Esophagus (tissue), 2 donors: ENCODE measurements at regions not wholly inside any gene's neighbourhood (a gene's known extent, or its start where the extent isn't known, plus 50 kb on each side); places are given as distances from the start of the nearest gene placed in this dataset.

Source experiments
- H3K27ac ChIP-seq, 2 donors: one replicate each; pipeline ENCODE4 v1.5.1; 2013; ENCODE audit warnings: low read depth in 2 of 2, mild to moderate bottlenecking in 2 of 2, inconsistent platforms in 1 of 2, low read length in 1 of 2, moderate library complexity in 1 of 2
- H3K27me3 ChIP-seq, 2 donors: one replicate each; pipeline ENCODE4 v1.6.1; 2013; ENCODE audit warnings: low read length in 2 of 2, control low read depth in 1 of 2, mild to moderate bottlenecking in 1 of 2; ENCODE audit not compliant: insufficient read depth in 2 of 2, control insufficient read depth in 1 of 2
- H3K36me3 ChIP-seq, 2 donors: one replicate each; pipeline ENCODE4 v1.6.1; 2013; ENCODE audit warnings: low read length in 1 of 2; ENCODE audit not compliant: control insufficient read depth in 2 of 2, insufficient read depth in 2 of 2
- H3K4me1 ChIP-seq, 2 donors: one replicate each; pipeline ENCODE4 v1.6.1; 2013; ENCODE audit warnings: low read length in 1 of 2; ENCODE audit not compliant: control insufficient read depth in 2 of 2, insufficient read depth in 2 of 2
- H3K4me3 ChIP-seq, 2 donors: one replicate each; pipeline ENCODE4 v1.5.1; 2013; ENCODE audit warnings: low read length in 2 of 2, mild to moderate bottlenecking in 2 of 2, low read depth in 1 of 2, moderate library complexity in 1 of 2
- H3K9me3 ChIP-seq, 2 donors: one replicate each; pipeline ENCODE4 v1.6.1; 2013; ENCODE audit warnings: mild to moderate bottlenecking in 2 of 2, low read depth in 1 of 2, low read length in 1 of 2, moderate library complexity in 1 of 2; ENCODE audit not compliant: control insufficient read depth in 2 of 2, insufficient read depth in 1 of 2
- WGBS, 2 donors: extraction: QIAGEN DNeasy Blood & Tissue Kit; methylation state at CpG; one replicate each; pipeline ENCODE4 v1.1.7; 2013; 5-methylcytosine and 5-hydroxymethylcytosine counted together
- donor health status: healthy with polysubstance abuse.
- donor health status: Bipolar disorder and iron deficiency.

- H3K36me3 ChIP-seq, result no peaks in the 10 kb centered on the region
- no peaks in the 10 kb centered on the region for H3K4me1 ChIP-seq
- 41 to 42% methylated on average over 4 of the region's 4 CpGs for WGBS, 2 donors
- H3K27me3 ChIP-seq, result no peaks in the 10 kb centered on the region
- no peak overlapping the region for H3K4me3 ChIP-seq
- H3K27ac ChIP-seq, result no peak overlapping the region
- H3K9me3 ChIP-seq, result no peaks in the 10 kb centered on the region
Measured at GRCh38 chr20:60573003-60573680, 614.9 kb downstream of the CDH26 start.

GRCh38 chr20:60576236-60576635, 618.0 kb downstream of the CDH26 start:
- no peaks in the 10 kb centered on the region for H3K27me3 ChIP-seq
- H3K27ac ChIP-seq, result no peak overlapping the region
- H3K9me3 ChIP-seq, result no peaks in the 10 kb centered on the region
- H3K4me1 ChIP-seq, result no peaks in the 10 kb centered on the region
- WGBS, 2 donors, result 77 to 79% methylated on average over 2 of the region's 2 CpGs
- H3K4me3 ChIP-seq, result no peak overlapping the region
- H3K36me3 ChIP-seq, result no peaks in the 10 kb centered on the region

GRCh38 chr20:60579941-60580515, 621.8 kb downstream of the CDH26 start:
- 72 to 74% methylated on average over 4 of the region's 4 CpGs for WGBS, 2 donors
- Histone ChIP-seq H3K27me3 (no peaks in the 10 kb centered on the region), H3K4me1 (no peaks in the 10 kb centered on the region)

GRCh38 chr20:60581606-60582115, 623.4 kb downstream of the CDH26 start:
- no peaks in the 10 kb centered on the region for H3K36me3 ChIP-seq
- 74 to 78% methylated on average over 4 of the region's 4 CpGs for WGBS, 2 donors

More at GRCh38 chr20:60579941-60580515, 621.8 kb downstream of the CDH26 start:
- H3K4me3 ChIP-seq, result no peak overlapping the region
- H3K27ac ChIP-seq, result no peak overlapping the region
- no peaks in the 10 kb centered on the region for H3K9me3 ChIP-seq
- no peaks in the 10 kb centered on the region for H3K36me3 ChIP-seq

GRCh38 chr20:60583741-60584140, 625.5 kb downstream of the CDH26 start:
- no peaks in the 10 kb centered on the region for H3K36me3 ChIP-seq
- 58 to 67% methylated on average over 2 of the region's 2 CpGs for WGBS, 2 donors

More at GRCh38 chr20:60581606-60582115, 623.4 kb downstream of the CDH26 start:
- Histone ChIP-seq H3K4me1 (no peaks in the 10 kb centered on the region), H3K27ac (no peak overlapping the region), H3K4me3 (no peak overlapping the region), H3K9me3 (no peaks in the 10 kb centered on the region), H3K27me3 (no peaks in the 10 kb centered on the region)

GRCh38 chr20:60584221-60584620, 626.0 kb downstream of the CDH26 start:
- WGBS, 2 donors, result 59 to 62% methylated on average over 4 of the region's 4 CpGs

More at GRCh38 chr20:60583741-60584140, 625.5 kb downstream of the CDH26 start:
- Histone ChIP-seq H3K9me3 (peaks cover 0 to 2% of the 10 kb centered on the region in 2 donors), H3K27ac (no peak overlapping the region), H3K4me3 (no peak overlapping the region), H3K27me3 (no peaks in the 10 kb centered on the region), H3K4me1 (no peaks in the 10 kb centered on the region)

GRCh38 chr20:60585651-60586050, 627.4 kb downstream of the CDH26 start:
- Histone ChIP-seq H3K36me3 (no peaks in the 10 kb centered on the region), H3K4me3 (no peak overlapping the region), H3K27ac (no peak overlapping the region), H3K4me1 (no peaks in the 10 kb centered on the region), H3K9me3 (peaks cover 0 to 2% of the 10 kb centered on the region in 2 donors), H3K27me3 (no peaks in the 10 kb centered on the region)
- WGBS, 2 donors, result 68 to 73% methylated on average over 4 of the region's 4 CpGs

More at GRCh38 chr20:60584221-60584620, 626.0 kb downstream of the CDH26 start:
- Histone ChIP-seq H3K36me3 (no peaks in the 10 kb centered on the region), H3K4me3 (no peak overlapping the region), H3K27ac (no peak overlapping the region), H3K4me1 (no peaks in the 10 kb centered on the region), H3K9me3 (peaks cover 0 to 2% of the 10 kb centered on the region in 2 donors), H3K27me3 (no peaks in the 10 kb centered on the region)

- WGBS, 2 donors, result 54% methylated on average over 11 of the region's 11 CpGs
- H3K36me3 ChIP-seq, result no peaks in the 10 kb centered on the region
Measured at GRCh38 chr20:60586269-60587050, 628.2 kb downstream of the CDH26 start.

GRCh38 chr20:60587986-60588385, 629.8 kb downstream of the CDH26 start:
- Histone ChIP-seq H3K4me3 (no peak overlapping the region), H3K4me1 (no peaks in the 10 kb centered on the region), H3K27ac (no peak overlapping the region), H3K9me3 (peaks cover 0 to 2% of the 10 kb centered on the region in 2 donors), H3K27me3 (no peaks in the 10 kb centered on the region), H3K36me3 (no peaks in the 10 kb centered on the region)
- 76 to 77% methylated on average over 4 of the region's 4 CpGs for WGBS, 2 donors

More at GRCh38 chr20:60586269-60587050, 628.2 kb downstream of the CDH26 start:
- Histone ChIP-seq H3K4me1 (no peaks in the 10 kb centered on the region), H3K9me3 (peaks cover 0 to 2% of the 10 kb centered on the region in 2 donors), H3K27ac (no peak overlapping the region), H3K27me3 (no peaks in the 10 kb centered on the region), H3K4me3 (no peak overlapping the region)
